Inflammatory macrophage (primary cell): ENCODE measurements at regions not wholly inside any gene's neighbourhood (a gene's known extent, or its start where the extent isn't known, plus 50 kb on each side); places are given as distances from the start of the nearest gene placed in this dataset.

Experiments
- DNase-seq, 2 donors: peaks; one replicate each; pipeline ENCODE4 v3.0.0-alpha.2; 2020 to 2022

DNA sequence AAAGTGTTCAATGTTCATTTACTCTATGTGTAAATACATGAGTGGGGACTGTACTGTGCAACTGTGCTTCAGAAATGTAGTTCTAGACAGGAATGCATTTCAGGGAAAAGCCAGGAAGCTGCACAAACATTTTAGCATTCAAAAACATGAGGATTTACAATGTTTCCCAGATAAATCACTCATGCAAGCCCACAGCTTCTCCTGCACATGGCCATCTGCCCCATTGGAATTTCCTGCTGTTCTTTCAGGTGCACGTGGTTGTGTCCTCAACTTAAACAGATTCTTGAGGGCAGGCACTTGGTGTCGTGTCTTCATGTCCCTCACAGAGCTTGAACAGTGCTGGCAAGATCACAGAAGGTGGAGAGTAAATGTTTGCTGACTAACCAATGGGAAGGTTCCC is 101.5 kb downstream of the UNC5CL start:
- DNase-seq = no peak

- DNase-seq = no peak
Measured at GRCh38 chr6:40936818-40937251, 102.2 kb downstream of the UNC5CL start.

GRCh38 chr6:40933864-40934263 is 105.2 kb downstream of the UNC5CL start:
- DNase-seq = no peak

GRCh38 chr6:40932953-40933352 is 106.1 kb downstream of the UNC5CL start:
- no peak for DNase-seq

DNA sequence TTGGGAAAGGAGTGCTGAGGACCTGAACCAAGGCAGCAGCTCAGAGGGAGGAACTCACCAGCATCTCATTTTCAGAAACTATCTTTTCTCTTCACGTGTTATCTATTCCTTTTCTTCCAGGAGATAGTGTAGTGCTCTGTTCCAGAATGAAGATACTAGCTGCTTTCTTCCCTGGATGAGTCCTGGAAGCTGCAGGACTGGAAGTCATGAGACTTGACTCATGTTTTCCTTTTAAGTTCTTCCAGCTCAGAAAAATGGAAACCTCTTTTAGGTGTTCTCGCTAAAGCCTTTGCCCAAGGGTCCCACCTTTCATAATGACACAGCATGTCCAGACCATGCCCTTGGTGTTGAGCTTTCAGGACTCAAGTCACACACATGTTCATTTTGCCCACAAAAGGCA is 106.7 kb downstream of the UNC5CL start:
- DNase-seq = no peak

- DNase-seq = no peak
Measured at GRCh38 chr6:40931931-40932330, 107.1 kb downstream of the UNC5CL start.

DNA sequence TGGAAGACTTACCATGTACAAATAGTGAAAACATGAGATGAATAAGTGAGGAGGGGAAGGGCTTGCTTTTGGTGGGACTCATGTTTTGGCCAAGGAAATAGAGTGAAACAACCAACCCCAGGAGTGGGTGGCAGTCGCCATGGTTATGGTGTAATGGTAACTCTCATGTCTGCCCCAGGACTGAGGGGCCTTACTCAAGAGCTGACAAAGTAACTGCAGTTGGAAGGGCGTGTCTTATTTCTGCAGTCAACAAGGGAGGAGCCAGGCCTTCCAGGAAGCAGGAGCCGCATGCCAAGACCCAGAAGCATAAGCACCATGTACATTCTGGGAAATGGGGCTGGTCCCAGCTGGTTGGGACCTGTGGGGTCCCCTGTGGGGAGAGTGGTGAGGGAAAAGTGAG is 108.5 kb downstream of the UNC5CL start:
- DNase-seq = peak; percentile 2 to 4

GRCh38 chr6:40930045-40930444 is 109.0 kb downstream of the UNC5CL start:
- DNase-seq = no peak

DNA sequence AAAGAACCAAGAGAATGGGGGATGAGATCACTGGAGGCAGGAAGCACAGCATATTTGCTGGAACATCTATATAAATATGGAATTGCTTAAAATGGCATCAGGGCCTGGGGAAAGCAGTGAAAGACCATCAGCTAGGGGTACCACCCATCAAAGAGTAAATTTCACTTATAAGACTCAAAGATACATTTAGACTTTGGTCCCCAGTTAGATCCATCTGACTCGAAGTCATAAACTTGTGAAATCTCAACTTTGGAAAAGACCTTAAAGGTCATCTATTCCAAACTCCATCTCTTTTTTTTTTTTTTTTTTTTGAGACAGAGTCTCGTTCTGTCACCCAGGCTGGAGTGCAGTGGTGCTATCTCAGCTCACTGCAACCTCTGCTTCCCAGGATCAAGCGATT is 109.8 kb downstream of the UNC5CL start:
- DNase-seq = no peak

- DNase-seq = no peak
Measured at GRCh38 chr6:40928763-40929162, 110.3 kb downstream of the UNC5CL start.

DNA sequence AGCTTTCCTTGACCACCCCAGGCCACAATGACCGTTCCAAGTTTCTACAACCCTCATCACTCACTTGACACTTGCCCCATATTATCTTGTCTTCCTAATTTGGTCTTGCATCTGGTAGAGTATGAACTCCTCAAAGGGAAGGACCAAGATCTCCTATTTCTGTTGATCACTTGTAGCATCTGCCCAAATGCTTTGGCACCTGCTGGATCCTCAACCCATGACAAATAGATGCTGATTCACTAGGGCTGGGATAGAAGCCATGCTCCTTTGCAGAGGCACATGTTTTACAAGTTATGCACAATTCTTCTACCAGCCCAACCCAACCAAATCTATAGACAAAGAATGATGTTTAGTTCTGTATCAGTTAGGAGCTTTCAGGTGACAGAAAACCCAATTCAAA is 110.7 kb downstream of the UNC5CL start:
- DNase-seq = no peak

DNA sequence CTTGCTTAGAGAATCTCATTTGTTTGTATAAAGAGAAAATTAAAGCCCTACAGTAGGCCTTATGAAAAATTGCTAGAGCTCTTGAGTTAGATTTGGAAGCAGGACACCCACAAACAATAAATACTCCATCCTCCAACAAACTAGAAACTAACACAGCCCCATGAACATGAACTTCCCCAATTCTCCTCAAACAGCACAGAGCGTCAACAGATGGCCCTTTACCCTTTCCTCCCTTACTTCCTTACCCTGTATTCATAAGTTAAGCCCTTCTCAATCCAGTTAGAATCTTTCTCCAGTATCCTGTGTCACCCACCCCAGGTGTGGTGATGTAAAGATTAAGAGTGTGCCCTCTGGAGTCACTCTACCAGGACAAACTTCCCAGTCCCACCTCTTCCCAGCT is 113.7 kb downstream of the UNC5CL start:
- DNase-seq = no peak

DNA sequence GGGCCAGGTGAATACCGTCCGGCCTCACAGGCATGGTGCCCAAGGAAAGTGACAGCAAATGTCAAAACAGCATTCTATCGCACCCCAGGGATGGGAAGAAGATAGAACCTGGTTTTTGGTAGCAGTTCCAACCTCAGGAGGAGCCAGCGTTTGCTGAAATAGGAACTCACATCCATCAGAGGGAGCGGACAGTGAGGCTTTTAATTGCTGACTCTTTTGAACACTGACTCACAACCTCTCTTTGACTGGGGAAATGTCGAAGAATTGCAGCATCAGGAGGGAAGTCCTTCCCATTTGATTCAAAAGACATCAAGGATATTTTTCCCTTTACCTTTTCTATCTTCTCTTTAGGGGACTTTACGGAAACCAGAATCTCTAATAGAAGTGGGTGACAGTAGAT is 114.2 kb downstream of the UNC5CL start:
- no peak for DNase-seq

DNA sequence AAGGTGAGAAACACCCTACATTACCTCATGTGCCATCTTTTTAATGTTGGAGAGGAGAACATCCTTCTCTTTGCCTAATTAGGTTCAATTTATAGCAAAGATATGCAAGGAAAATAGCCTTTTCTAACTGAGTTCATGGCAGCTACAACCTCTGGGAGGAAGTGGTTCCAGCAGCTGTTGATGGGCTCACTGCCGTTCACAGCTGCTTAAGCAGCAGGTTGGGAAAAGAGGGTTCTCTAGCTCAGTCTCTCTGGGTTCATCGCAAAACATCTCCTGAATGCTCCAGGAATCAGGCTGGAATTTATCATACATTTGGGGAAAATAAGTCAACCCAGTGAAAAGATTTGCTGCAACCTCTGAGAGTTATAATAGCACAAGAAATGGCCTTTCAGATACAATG is 115.1 kb downstream of the UNC5CL start:
- DNase-seq = no peak

- no peak for DNase-seq
Measured at GRCh38 chr6:40923326-40923725, 115.7 kb downstream of the UNC5CL start.

- no peak for DNase-seq
Measured at GRCh38 chr6:40922281-40922680, 116.7 kb downstream of the UNC5CL start.

DNA sequence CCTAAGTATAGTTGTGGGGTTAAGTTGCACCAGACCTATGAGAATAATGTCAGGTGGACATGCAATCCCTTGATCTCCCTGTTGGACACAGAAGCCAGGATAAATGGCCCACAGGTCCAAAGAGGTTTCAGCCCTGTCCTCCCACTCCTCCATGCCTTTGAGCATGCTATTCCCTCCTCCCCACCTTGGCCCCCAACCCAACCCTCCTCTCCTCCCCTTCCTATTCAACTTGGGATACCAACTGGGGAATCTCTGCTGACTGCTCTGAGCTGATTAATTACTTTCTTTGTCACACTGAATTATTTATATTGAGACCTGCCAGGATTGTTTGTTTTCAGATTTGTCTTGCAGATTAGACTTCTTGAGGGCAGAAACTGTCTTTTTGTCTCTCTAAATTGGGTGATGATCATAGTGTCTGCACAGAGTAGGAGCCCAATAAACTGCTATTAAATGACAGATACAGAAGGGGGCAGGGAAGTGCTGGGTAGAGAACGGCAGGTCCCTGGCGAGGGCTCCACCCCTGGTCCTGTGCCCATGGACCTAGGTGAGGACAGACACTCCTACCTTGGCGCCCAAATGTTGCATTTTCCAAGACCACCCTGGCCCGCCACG is 120.9 kb downstream of the UNC5CL start:
- DNase-seq = no peak

DNA sequence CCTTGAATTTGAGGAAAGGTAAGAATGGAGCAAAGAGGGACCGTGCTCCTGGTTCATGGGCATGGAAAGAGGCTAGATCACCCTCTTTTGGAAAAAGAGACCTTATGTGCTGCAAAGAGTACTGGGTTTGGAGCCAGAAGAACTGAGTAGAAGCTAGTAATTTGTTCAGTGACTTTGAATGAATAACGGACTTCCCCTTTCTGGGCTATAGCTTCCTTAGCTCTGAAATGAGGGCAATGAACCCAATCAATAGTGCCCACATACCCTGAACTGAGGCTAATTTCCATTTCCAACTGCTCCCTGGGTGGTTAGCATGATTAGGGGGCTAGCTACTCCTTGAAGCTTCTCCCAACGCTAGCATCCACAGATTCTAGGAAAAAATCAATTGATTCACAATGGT is 121.4 kb downstream of the UNC5CL start:
- no peak for DNase-seq

GRCh38 chr6:40916845-40917244 is 122.2 kb downstream of the UNC5CL start:
- DNase-seq = no peak

- no peak for DNase-seq
Measured at GRCh38 chr6:40915165-40915564, 123.9 kb downstream of the UNC5CL start.

- DNase-seq = no peak
Measured at GRCh38 chr6:40914005-40914404, 125.0 kb downstream of the UNC5CL start.

DNA sequence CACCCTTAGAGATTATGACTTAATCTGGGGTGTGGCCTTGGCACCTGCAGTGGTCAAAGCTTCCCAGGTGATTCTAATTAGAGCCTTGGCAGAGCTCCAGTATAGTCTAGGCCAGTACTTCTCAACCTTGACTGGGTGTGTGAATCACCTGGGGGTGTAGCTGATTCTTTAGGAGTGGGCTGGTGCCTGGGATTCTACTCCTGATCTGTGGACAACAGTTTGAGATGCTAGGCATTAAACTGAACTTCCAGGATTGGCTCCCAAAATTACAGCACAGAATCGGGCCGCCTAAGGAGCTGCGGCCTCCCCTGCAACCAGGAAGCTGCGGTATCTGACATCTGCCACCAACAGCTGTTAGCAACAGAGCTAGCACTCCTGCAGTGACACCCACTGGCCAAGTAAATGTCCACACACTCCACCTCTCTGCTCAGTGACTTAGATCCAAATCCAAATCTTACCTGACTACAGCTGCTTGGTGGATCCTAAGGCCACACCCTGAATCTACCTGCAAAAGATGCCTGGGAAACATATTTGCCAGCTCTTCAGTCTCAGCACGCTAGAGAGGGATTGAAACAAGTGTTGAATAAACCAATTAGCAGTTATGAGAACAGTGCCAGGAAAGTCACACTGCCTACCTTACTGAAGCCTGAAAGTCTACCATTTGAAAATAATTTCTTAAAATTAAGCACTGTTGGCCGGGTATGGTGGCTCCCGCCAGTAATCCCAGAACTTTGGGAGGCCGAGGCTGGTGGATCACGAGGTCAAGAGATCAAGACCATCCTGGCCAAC is 126.7 kb downstream of the UNC5CL start:
- DNase-seq = peak; percentile 38 to 64

DNA sequence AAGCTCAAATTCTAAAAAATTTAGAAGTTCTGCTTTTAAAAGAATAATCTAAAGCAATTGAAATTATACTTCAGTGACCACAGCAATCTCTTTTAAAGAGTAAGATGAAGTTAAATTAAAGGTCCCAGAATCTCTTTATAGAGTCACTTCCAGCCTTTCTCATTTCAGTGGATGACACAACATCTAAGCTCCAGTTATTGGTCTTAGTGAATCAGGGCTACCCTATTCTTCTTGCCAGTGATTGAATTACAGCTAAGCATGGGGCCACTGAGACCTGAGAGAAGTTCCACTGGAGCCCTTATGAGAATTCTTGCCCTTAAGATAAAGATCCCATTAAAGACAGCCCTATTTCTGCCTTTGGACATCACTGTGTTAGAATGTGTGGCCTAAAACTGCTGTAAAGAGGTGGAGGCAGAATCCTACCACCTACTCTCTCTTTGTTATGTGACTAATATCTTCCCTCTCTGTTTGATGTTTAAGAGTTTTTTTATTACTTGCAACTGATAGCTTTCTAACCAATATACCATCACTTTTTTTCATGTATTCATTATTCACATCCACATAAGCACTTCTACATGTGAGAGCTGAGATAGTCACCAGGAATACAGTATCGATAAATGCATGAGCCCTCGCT is 128.6 kb downstream of the UNC5CL start:
- DNase-seq = no peak

- no peak for DNase-seq
Measured at GRCh38 chr6:40909811-40910210, 129.2 kb downstream of the UNC5CL start.
